ENCODE measurements at regions not wholly inside any gene's neighbourhood (a gene's known extent, or its start where the extent isn't known, plus 50 kb on each side); places are given as distances from the start of the nearest gene placed in this dataset.

DNA sequence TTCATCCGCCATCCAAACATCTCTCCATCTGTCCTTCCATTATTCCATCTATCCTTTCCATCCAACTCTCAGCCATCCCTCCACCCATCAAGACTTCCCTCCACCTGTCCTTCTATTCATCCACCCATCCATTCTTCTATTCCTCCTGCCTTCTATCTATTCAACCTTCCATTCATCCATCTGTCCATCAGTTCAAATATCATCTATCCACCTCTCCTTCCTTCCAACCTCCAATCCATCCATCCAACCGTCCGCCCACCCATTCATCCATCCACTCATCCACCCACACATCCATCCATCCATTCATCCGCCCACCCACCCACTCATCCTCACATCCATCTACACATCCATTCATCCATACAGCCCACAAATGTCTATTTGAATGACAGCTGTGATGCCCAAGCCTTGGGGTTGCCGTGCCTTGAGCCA lies 132.1 kb downstream of the CEBPB start:
- TF ChIP-seq, protein P1, sequence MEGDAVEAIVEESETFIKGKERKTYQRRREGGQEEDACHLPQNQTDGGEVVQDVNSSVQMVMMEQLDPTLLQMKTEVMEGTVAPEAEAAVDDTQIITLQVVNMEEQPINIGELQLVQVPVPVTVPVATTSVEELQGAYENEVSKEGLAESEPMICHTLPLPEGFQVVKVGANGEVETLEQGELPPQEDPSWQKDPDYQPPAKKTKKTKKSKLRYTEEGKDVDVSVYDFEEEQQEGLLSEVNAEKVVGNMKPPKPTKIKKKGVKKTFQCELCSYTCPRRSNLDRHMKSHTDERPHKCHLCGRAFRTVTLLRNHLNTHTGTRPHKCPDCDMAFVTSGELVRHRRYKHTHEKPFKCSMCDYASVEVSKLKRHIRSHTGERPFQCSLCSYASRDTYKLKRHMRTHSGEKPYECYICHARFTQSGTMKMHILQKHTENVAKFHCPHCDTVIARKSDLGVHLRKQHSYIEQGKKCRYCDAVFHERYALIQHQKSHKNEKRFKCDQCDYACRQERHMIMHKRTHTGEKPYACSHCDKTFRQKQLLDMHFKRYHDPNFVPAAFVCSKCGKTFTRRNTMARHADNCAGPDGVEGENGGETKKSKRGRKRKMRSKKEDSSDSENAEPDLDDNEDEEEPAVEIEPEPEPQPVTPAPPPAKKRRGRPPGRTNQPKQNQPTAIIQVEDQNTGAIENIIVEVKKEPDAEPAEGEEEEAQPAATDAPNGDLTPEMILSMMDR (IDR thresholded peaks at IDR 0.05; ENCODE audit: low read depth, low read length): no peak
- H3K4me3 ChIP-seq (ENCODE audit: low read depth, low read length): no peak overlapping the region

- no peak overlapping the region for H3K4me3 ChIP-seq (ENCODE audit: low read depth, low read length)
Measured at GRCh38 chr20:50323209-50323608, 132.6 kb downstream of the CEBPB start.

GRCh38 chr20:50323777-50324775 lies 133.4 kb downstream of the CEBPB start:
- no peak overlapping the region for H3K4me3 ChIP-seq (ENCODE audit: low read depth, low read length)
- TF ChIP-seq, protein P1 (IDR thresholded peaks at IDR 0.05; ENCODE audit: low read depth, low read length): no peak

More at GRCh38 chr20:50323209-50323608, 132.6 kb downstream of the CEBPB start:
- TF ChIP-seq, protein P1 (IDR thresholded peaks at IDR 0.05; ENCODE audit: low read depth, low read length): no peak

- no peak overlapping the region for H3K4me3 ChIP-seq (ENCODE audit: low read depth, low read length)
- TF ChIP-seq, protein P1 (IDR thresholded peaks at IDR 0.05; ENCODE audit: low read depth, low read length): no peak
Measured at GRCh38 chr20:50325215-50325614, 134.6 kb downstream of the CEBPB start.

- TF ChIP-seq, protein P1 (IDR thresholded peaks at IDR 0.05; ENCODE audit: low read depth, low read length): no peak
- H3K4me3 ChIP-seq (ENCODE audit: low read depth, low read length): no peak overlapping the region
Measured at GRCh38 chr20:50325651-50326050, 135.0 kb downstream of the CEBPB start.

GRCh38 chr20:50327666-50328065 lies 137.0 kb downstream of the CEBPB start:
- H3K4me3 ChIP-seq (ENCODE audit: low read depth, low read length): no peak overlapping the region
- TF ChIP-seq, protein P1 (IDR thresholded peaks at IDR 0.05; ENCODE audit: low read depth, low read length): no peak

Data from WI38 (cell line).